ENCODE measurements at regions not wholly inside any gene's neighbourhood (a gene's known extent, or its start where the extent isn't known, plus 50 kb on each side); places are given as distances from the start of the nearest gene placed in this dataset.

DNA sequence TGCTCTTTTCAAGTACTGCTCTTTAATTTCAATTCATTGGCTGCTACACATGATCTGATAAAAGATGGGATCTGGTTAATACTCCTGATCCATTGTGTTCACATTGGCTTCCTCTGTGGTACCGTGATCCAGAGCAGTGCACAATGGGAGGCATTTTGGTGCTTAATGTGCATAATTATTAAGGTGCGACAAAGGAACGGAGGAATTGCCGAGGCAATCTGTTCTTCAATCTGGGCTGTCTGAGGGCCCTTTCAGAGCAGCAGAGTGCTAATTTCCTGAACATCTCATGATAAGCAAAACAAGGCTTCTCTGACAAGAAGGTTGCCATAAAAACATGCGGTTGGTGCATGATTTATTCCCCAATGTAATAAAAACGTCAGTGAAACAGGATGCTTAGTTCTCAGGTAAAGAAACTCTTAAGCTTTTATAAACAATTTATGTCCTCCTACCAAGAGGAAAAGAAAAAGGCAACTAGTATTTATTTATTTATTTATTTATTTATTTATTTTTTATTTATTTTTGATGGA is 64.0 kb upstream of the EPHA3 start:
- H3K27ac ChIP-seq (ENCODE audit: low read depth in 1 of 2, low read length in 1 of 2) = no peak overlapping the region
- H3K4me3 ChIP-seq = no peak overlapping the region
- no peak for DNase-seq
- H3K36me3 ChIP-seq (ENCODE audit: control insufficient read depth in 4 of 4, insufficient read depth in 4 of 4, low read length in 4 of 4) = no peaks in the 10 kb centered on the region
- no peak for ATAC-seq (ENCODE audit: insufficient read depth, low FRiP score)
- H3K9ac ChIP-seq (ENCODE audit: insufficient read depth in 1 of 2, low read length in 2 of 2) = no peak overlapping the region
- TF ChIP-seq, protein P1, sequence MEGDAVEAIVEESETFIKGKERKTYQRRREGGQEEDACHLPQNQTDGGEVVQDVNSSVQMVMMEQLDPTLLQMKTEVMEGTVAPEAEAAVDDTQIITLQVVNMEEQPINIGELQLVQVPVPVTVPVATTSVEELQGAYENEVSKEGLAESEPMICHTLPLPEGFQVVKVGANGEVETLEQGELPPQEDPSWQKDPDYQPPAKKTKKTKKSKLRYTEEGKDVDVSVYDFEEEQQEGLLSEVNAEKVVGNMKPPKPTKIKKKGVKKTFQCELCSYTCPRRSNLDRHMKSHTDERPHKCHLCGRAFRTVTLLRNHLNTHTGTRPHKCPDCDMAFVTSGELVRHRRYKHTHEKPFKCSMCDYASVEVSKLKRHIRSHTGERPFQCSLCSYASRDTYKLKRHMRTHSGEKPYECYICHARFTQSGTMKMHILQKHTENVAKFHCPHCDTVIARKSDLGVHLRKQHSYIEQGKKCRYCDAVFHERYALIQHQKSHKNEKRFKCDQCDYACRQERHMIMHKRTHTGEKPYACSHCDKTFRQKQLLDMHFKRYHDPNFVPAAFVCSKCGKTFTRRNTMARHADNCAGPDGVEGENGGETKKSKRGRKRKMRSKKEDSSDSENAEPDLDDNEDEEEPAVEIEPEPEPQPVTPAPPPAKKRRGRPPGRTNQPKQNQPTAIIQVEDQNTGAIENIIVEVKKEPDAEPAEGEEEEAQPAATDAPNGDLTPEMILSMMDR (IDR thresholded peaks at IDR 0.05; ENCODE audit: control extremely low read depth, extremely low read depth) = no peak
- no peaks in the 10 kb centered on the region for H3K27me3 ChIP-seq (ENCODE audit: control insufficient read depth in 3 of 3, insufficient read depth in 3 of 3, low read length in 2 of 3)
- no peaks in the 10 kb centered on the region for H3K4me1 ChIP-seq (ENCODE audit: control insufficient read depth in 5 of 5, insufficient read depth in 5 of 5, low read length in 5 of 5)
- no peaks in the 10 kb centered on the region for H3K9me3 ChIP-seq (ENCODE audit: control insufficient read depth in 4 of 4, insufficient read depth in 3 of 4, low read length in 3 of 4)
- 28 to 53% methylated on average over 6 of the region's 6 CpGs for WGBS, 2 donors

- Histone ChIP-seq H3K9ac (ENCODE audit: insufficient read depth in 1 of 2, low read length in 2 of 2) (no peak overlapping the region), H3K4me3 (no peak overlapping the region), H3K36me3 (ENCODE audit: control insufficient read depth in 4 of 4, insufficient read depth in 4 of 4, low read length in 4 of 4) (no peaks in the 10 kb centered on the region), H3K9me3 (ENCODE audit: control insufficient read depth in 4 of 4, insufficient read depth in 3 of 4, low read length in 3 of 4) (no peaks in the 10 kb centered on the region), H3K4me1 (ENCODE audit: control insufficient read depth in 5 of 5, insufficient read depth in 5 of 5, low read length in 5 of 5) (no peaks in the 10 kb centered on the region), H3K27ac (ENCODE audit: low read depth in 1 of 2, low read length in 1 of 2) (no peak overlapping the region), H3K27me3 (ENCODE audit: control insufficient read depth in 3 of 3, insufficient read depth in 3 of 3, low read length in 2 of 3) (no peaks in the 10 kb centered on the region)
- WGBS, 2 donors = 89 to 94% methylated on average over 1 of the region's 1 CpG
- ATAC-seq (ENCODE audit: insufficient read depth, low FRiP score) (no peak), DNase-seq (no peak)
- TF ChIP-seq, protein P1 (IDR thresholded peaks at IDR 0.05; ENCODE audit: control extremely low read depth, extremely low read depth) = no peak
These were observed 60.8 kb upstream of the EPHA3 start for GRCh38 chr3:89046661-89047060.

GRCh38 chr3:89049119-89049518 is 58.3 kb upstream of the EPHA3 start:
- ATAC-seq (ENCODE audit: insufficient read depth, low FRiP score) = no peak
- Histone ChIP-seq H3K36me3 (ENCODE audit: control insufficient read depth in 4 of 4, insufficient read depth in 4 of 4, low read length in 4 of 4) (no peaks in the 10 kb centered on the region), H3K4me1 (ENCODE audit: control insufficient read depth in 5 of 5, insufficient read depth in 5 of 5, low read length in 5 of 5) (no peaks in the 10 kb centered on the region), H3K9me3 (ENCODE audit: control insufficient read depth in 4 of 4, insufficient read depth in 3 of 4, low read length in 3 of 4) (no peaks in the 10 kb centered on the region), H3K9ac (ENCODE audit: insufficient read depth in 1 of 2, low read length in 2 of 2) (no peak overlapping the region), H3K4me3 (no peak overlapping the region), H3K27me3 (ENCODE audit: control insufficient read depth in 3 of 3, insufficient read depth in 3 of 3, low read length in 2 of 3) (no peaks in the 10 kb centered on the region), H3K27ac (ENCODE audit: low read depth in 1 of 2, low read length in 1 of 2) (no peak overlapping the region)
- no peak for DNase-seq
- WGBS, 2 donors = 74 to 78% methylated on average over 2 of the region's 2 CpGs
- TF ChIP-seq, protein P1 (IDR thresholded peaks at IDR 0.05; ENCODE audit: control extremely low read depth, extremely low read depth) = no peak

DNA sequence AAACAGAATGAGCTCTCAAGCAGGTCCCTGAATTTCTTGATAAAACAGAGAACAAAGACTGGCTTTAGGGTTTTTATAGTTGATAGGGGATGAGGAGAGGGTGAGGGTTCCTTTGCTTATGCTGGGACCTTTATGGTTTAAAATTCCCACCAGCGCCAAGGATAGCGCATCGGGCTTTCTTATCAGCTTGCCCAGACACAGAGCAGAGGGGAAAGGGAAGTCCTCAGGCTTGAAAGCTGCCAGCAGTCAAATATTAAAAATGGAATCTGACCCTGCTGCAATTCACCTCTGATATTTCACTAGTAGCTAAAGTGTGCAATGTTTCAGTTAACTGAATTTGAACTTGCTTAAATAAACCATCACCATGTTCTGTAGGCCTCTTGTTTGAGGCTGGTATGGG is 55.0 kb upstream of the EPHA3 start:
- DNase-seq (no peak), ATAC-seq (ENCODE audit: insufficient read depth, low FRiP score) (no peak)
- TF ChIP-seq, protein P1 (IDR thresholded peaks at IDR 0.05; ENCODE audit: control extremely low read depth, extremely low read depth) = no peak
- no peaks in the 10 kb centered on the region for H3K4me1 ChIP-seq (ENCODE audit: control insufficient read depth in 5 of 5, insufficient read depth in 5 of 5, low read length in 5 of 5)
- H3K4me3 ChIP-seq = no peak overlapping the region
- no peaks in the 10 kb centered on the region for H3K27me3 ChIP-seq (ENCODE audit: control insufficient read depth in 3 of 3, insufficient read depth in 3 of 3, low read length in 2 of 3)
- H3K9me3 ChIP-seq (ENCODE audit: control insufficient read depth in 4 of 4, insufficient read depth in 3 of 4, low read length in 3 of 4) = no peaks in the 10 kb centered on the region
- H3K27ac ChIP-seq (ENCODE audit: low read depth in 1 of 2, low read length in 1 of 2) = no peak overlapping the region
- H3K36me3 ChIP-seq (ENCODE audit: control insufficient read depth in 4 of 4, insufficient read depth in 4 of 4, low read length in 4 of 4) = no peaks in the 10 kb centered on the region
- no peak overlapping the region for H3K9ac ChIP-seq (ENCODE audit: insufficient read depth in 1 of 2, low read length in 2 of 2)
- 6 to 10% methylated on average over 2 to 3 of the region's 3 CpGs for WGBS, 2 donors

Measured in lung (tissue), 11 donors.